Karpas-422 (cell line): ENCODE measurements at regions not wholly inside any gene's neighbourhood (a gene's known extent, or its start where the extent isn't known, plus 50 kb on each side); places are given as distances from the start of the nearest gene placed in this dataset. TPM values are rescaled to one million over a fixed set of nuclear protein-coding genes. Genes with fewer than 3 reads are reported as not detected.

Experiments
- DNase-seq: peaks from one replicate; pipeline ENCODE4 v3.0.0-alpha.2; 2015
- H2AFZ ChIP-seq: fragments of 200-600 bp; sonication (generic); 2 replicates; pipeline ENCODE4 v1.6.1; 2014; ENCODE audit warnings: antibody characterized with exemption, low read length, mixed read lengths
- H3K27ac ChIP-seq: fragments of 200-600 bp; sonication (generic); 2 replicates; pipeline ENCODE4 v1.5.1; 2014; ENCODE audit warnings: mild to moderate bottlenecking, low read length, moderate library complexity
- H3K27me3 ChIP-seq: fragments of 200-600 bp; sonication (generic); 2 replicates; pipeline ENCODE4 v1.6.1; 2014; ENCODE audit warnings: low read length, mixed read lengths
- H3K36me3 ChIP-seq: fragments of 200-600 bp; sonication (generic); 2 replicates; pipeline ENCODE4 v1.6.1; 2014; ENCODE audit warnings: low read length, mixed read lengths; ENCODE audit not compliant: insufficient read depth
- H3K4me1 ChIP-seq: fragments of 200-600 bp; sonication (generic); 2 replicates; pipeline ENCODE4 v1.6.1; 2014; ENCODE audit warnings: mild to moderate bottlenecking, low read length, mixed read lengths
- H3K4me2 ChIP-seq: fragments of 200-600 bp; sonication (generic); 2 replicates; pipeline ENCODE4 v1.6.1; 2014; ENCODE audit warnings: low read length, low read depth, mild to moderate bottlenecking; ENCODE audit not compliant: poor library complexity, severe bottlenecking
- H3K4me3 ChIP-seq: fragments of 200-600 bp; sonication (generic); 2 replicates; pipeline ENCODE4 v1.5.1; 2014; ENCODE audit warnings: mild to moderate bottlenecking, antibody characterized with exemption, low read length, mixed read lengths
- H3K79me2 ChIP-seq: fragments of 200-600 bp; sonication (generic); 2 replicates; pipeline ENCODE4 v1.6.1; 2014; ENCODE audit warnings: mild to moderate bottlenecking, low read length, mixed read lengths
- H3K9ac ChIP-seq: fragments of 200-600 bp; sonication (generic); 2 replicates; pipeline ENCODE4 v1.6.0; 2014; ENCODE audit warnings: low read length
- H3K9me2 ChIP-seq: fragments of 200-600 bp; sonication (generic), shearing (Covaris generic); replicated peaks from 2 replicates; pipeline ENCODE4 v1.6.0; 2014; ENCODE audit warnings: mild to moderate bottlenecking, low read length, moderate library complexity; ENCODE audit not compliant: insufficient read depth
- H3K9me3 ChIP-seq: fragments of 300-700, 200-600 bp; sonication (generic); 2 replicates; pipeline ENCODE4 v1.6.1; 2014; ENCODE audit warnings: low read length, mixed read lengths
- H4K20me1 ChIP-seq: fragments of 200-600 bp; sonication (generic); 2 replicates; pipeline ENCODE4 v1.6.1; 2014; ENCODE audit warnings: mild to moderate bottlenecking, antibody characterized with exemption, low read length, low read depth; ENCODE audit not compliant: insufficient read depth
- small RNA-seq: library from RNA; depleted of rRNA; stranded (forward); fragments of <200 nt; gene quantifications from one replicate; pipeline ENCODE3, GENCODE V24; 2014

DNA sequence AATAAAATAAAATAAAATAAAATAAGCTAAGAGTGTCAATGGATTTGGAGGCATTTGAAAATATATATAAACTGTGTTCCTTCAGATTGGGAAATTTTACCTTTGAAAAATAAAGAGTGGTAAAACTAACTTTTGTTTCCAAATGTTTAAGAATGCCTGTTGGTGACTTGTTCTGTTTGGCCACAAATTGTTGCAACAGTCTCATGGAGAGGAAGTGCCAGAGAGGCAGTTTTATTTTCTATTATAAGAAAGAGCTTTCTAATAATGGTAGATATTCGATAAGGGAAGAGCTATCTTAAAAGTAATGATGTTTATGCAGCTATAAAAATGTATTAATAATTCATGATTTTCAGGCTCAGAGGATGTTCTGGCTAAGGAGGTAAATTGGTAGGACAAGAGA, 68.8 kb upstream of the MDGA2 start:
- Histone ChIP-seq H2AFZ (no peak overlapping the region), H3K9ac (no peak overlapping the region), H4K20me1 (no peaks in the 10 kb centered on the region), H3K79me2 (no peaks in the 10 kb centered on the region), H3K9me2 (no peaks in the 10 kb centered on the region), H3K4me2 (no peak overlapping the region), H3K4me1 (no peaks in the 10 kb centered on the region), H3K27me3 (no peaks in the 10 kb centered on the region), H3K4me3 (no peak overlapping the region), H3K36me3 (no peaks in the 10 kb centered on the region), H3K27ac (no peak overlapping the region), H3K9me3 (peaks cover 63% of the 10 kb centered on the region)
- DNase-seq = no peak

DNA sequence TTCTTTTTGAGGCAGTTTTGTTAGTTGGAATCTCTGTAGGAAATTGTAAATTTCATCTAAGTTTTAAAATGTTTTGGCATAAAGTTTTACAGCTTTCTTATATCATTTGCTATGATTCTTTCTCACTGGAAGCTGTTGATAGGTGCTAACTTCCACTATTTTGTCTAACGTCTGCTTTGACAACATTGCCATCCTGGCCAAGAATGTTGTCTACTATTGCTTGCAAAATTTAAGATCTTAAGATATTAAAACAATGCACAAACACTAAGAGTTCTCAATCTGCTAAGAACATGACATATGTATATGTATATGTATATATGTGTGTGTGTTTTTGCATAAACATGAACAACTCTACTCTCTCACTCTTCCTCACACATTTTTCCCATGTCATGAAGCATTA, 64.1 kb upstream of the MDGA2 start:
- Histone ChIP-seq H3K27me3 (no peaks in the 10 kb centered on the region), H3K9me3 (peaks cover 47% of the 10 kb centered on the region), H3K27ac (no peak overlapping the region), H3K4me1 (no peaks in the 10 kb centered on the region), H2AFZ (no peak overlapping the region), H4K20me1 (no peaks in the 10 kb centered on the region), H3K4me2 (no peak overlapping the region), H3K36me3 (no peaks in the 10 kb centered on the region), H3K9me2 (no peaks in the 10 kb centered on the region), H3K4me3 (no peak overlapping the region), H3K9ac (no peak overlapping the region), H3K79me2 (no peaks in the 10 kb centered on the region)
- DNase-seq = no peak

- Histone ChIP-seq H3K9me2 (no peaks in the 10 kb centered on the region), H4K20me1 (no peaks in the 10 kb centered on the region), H3K4me3 (no peak overlapping the region), H3K27me3 (no peaks in the 10 kb centered on the region), H3K9ac (no peak overlapping the region), H3K79me2 (no peaks in the 10 kb centered on the region), H3K4me2 (no peak overlapping the region), H3K4me1 (no peaks in the 10 kb centered on the region), H3K36me3 (no peaks in the 10 kb centered on the region), H2AFZ (no peak overlapping the region), H3K9me3 (peaks cover 54% of the 10 kb centered on the region), H3K27ac (no peak overlapping the region)
- DNase-seq = no peak
Observed at GRCh38 chr14:47730296-47730695, 54.9 kb upstream of the MDGA2 start.

Small RNA genes lying in the stretch of these regions (small RNA-seq; reads per million reads assigned to genes)
- not detected for gene AL121576.1
- not detected for gene AL512360.1
- not detected for gene MIR548Y
- not detected for gene RNU6-297P
